ENCODE measurements at regions not wholly inside any gene's neighbourhood (a gene's known extent, or its start where the extent isn't known, plus 50 kb on each side); places are given as distances from the start of the nearest gene placed in this dataset.
"Not testable (repeated sequence)": the region's sequence is repeated elsewhere in the genome, so short reads cannot be mapped to it uniquely, and the experiment has no call there.

DNA sequence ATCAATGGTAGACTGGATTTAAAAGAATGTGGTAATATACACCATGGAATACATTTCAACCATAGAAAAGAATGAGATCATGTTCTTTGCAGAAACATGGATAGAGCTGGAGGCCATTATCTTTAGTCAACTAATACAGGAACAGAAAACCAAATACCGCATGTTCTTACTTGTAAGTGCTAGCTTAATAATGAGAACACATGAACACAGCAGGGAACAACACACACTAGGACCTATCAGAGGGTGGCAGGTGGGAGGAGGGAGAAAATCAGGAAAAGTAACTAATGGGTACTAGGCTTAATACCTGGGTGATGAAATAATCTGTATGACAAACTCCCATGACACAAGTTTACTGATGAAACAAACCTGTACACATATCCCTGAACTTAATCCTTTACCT, 1435.2 kb downstream of the REEP3 start:
- DNase-seq = no peak

DNA sequence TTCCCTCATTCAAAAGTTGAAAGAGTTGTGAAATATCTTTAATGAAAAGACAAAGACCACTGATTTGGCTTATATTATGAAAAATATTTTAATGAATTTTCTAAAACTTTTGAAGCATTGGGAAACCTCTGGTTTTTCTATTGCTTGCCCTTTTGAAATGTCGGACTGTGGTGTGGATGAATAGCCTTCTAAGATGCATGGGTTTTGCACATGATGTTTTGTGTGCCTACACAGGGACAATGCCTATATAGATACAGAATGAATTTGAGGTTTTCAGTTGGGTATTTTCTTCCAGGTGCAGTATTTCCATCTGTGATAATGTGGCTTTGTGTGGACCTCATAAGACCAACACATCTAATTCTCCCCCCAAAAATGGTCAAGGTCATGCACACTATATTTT, 1437.9 kb downstream of the REEP3 start:
- no peak for DNase-seq

DNA sequence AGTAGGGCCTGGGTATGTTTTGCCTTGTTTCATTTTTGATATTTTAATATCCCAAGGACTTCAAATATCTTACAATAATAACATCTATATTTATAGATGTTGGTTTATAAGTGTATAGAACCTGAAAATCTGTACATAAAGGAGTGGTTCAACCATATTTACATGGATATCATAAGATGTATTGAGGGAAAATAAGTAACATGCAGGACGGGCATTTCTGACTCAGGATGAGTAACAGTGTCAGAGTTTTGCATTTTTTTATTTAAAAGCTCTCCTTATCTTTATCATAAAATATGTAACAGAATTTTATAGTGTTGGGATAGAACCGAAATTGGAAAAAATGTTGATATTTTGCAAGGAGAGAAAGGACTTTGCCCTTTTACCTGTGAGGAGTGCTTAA, 1438.7 kb downstream of the REEP3 start:
- no peak for DNase-seq

DNA sequence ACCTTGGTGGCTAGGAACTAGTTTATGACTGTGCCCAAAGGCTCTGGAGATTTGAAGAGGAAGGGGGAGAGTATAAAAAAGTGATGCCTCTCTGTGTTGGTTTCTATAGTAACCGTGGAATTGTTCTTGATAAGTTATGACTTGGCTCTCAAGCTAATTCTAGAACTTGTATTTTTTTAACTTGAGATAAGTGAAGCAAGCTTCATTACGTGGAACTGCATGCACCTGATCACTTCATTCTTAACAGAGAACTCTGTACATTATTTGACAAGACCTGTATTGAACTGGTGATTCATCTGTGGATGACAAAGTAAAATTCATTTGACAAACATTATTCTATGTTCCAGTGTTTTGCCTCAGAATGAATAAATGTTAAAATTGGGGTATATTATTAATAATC, 1452.2 kb downstream of the REEP3 start:
- DNase-seq = no peak

DNA sequence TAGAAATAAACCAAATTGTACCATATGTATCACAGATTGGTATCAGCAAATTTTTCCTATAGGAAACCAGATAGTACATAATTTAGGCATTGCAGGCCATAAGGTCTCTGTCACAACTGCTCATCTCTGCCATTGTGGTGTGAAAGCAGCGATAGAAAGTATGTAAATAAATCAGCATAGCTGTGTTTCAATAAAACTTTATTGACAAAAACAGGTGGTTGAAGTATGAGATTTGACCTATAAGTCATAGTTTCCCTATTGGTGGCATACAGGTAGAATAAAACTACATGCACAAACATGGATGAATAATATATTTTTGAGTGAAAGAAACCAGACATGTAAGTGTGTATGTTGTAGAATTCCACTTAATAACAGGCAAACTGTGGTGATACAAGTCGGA, 1454.9 kb downstream of the REEP3 start:
- DNase-seq = no peak

DNA sequence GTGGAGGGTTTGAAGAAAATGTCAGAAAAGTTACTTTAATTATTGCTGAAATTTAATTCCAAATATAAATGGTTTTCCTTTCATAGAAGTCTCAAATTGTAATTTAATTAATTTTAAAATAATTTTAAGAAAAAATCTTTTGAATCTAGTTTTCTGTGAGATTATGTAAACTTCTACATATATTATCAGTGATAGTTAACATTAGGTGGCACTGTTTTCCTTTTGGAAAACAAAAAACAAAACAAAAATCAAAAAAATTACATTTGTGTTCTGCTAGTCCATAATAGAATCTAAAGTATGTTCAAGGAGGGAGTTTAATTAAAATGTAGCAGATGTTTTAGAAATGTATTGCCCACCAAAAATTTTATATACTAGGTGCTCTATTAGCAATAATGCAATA, 1456.7 kb downstream of the REEP3 start:
- DNase-seq = no peak

DNA sequence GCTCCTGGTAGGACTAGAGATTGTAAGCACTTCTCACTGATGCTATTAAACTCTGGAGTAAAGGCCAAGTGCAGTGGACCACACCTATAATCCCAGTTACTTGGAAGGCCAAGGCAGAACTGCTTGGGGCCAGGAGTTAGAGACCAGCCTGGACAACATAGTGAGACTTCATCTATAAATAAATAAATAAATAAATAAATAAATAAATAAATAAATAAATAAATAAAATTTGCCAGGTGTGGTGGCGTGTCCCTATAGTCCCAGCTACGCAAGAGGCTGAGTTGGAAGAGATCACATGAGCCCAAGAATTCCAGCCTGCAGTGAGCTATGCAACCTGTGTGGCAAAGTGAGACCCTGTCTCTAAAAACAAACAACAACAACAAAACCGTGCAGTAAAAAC, 1475.7 kb downstream of the REEP3 start:
- DNase-seq = no peak

DNA sequence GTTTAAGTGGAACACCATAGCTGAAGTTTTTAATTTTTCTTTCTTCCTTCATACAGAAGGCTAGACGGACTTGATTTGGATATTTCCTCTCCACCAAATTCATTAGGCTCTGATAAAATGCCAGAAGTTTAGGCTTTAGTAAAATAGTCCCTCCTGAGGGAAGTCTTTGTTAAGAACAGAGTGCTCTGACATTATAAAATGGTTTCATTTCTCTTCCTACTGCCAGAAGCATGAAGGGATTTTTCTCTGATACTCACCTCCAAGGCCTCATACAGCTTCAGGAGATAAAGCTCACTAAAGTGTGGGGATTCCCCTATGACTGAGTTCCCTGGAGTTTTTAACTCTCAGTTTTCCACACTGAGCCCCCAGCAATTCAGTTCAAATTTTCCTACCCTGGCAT, 1489.6 kb downstream of the REEP3 start:
- no peak for DNase-seq

DNA sequence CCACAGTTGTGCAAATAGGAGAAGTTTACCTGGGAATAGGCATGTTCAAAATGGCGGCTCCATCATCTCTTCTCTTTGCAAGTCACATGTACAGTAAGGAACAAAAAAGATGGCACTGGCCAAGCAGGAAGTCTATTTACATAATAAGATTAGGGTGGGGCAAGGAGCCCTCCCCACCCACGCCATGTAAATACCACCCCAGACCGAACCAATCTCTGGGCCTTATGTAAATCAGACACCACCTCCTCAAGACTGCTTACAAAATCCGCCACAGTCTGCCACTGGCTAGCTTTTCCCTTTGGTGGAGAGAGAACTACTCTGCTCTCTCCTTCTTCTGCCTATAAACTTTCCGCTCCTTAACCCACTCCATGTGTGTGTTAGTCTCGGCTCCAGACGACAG, 1496.3 kb downstream of the REEP3 start:
- DNase-seq = no peak

DNA sequence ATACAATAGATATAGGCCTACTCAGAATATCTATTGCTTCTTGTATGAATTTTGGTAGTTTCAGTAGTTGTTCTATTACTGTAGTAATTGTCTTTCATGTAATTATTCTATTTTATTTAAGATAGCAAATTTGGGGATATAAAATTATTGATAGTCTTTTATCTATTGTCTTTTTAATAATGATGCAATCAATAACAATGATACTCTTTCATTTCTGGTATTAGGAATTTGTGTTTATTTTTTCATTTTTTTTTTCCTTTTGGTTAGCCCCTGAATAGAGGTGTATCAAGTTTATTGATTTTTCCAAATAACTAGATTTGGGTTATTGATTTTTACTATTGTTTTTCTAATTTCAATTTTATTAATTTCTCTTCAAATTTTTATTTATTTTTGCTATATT, 1503.7 kb downstream of the REEP3 start:
- no peak for DNase-seq

DNA sequence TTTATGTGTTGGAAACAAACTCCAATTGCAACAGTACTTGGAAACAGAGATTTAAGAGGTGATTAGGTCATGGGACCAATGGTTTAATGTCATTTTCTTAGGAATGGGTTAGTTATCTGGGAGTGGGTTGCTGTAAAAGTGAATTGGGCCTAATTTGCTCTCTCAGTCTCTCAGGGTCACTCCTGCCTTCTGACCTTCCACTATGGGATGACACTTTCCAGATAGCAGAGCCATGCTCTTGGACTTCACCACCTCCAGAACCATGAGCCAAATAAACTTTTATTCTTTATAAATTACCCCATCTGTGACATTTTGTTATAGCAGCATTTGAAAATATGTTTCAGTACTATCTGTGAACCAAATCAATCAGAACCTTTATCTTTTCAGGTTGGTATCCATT, 1509.1 kb downstream of the REEP3 start:
- DNase-seq = no peak

DNA sequence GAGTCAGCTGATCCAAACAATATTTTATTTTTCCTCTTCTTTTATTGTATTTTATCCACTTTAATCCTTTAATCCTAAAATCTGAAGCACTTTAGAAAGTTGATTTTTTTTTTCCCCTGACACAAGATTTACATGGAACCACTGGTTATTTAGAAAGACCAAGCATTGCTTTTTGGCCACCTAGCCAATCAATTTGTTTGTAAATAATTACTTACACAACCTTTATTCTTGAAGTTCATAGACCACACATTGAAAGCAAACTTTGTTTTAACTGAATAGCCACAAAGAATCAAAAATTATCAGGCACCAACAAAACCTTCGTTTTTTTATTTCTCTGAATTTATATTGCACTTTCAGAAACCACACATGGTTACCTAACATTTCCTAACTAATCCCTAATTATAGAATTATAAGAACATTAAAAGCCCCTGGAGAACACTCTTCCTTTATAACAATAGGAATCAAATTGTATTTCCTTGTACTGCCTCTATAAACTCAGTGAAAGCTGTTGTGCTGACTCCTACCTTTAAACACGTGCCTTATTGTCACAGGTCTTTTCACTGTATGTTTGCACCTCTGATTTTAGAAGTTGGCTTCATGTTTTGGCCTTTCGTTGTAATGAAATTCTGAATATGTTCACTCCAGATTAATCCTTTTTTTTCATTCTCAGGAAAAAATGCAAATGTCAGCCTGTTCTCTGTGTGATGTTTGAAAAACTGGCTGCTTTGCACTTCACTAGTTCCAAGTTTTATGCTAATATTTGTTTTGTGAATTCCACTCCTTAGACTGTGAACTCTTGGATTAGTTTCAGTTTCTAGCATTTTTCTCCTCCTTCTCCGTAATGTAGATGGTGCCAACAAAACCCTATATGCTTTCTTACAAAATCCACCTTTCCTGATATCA, 1511.9 kb downstream of the REEP3 start:
- DNase-seq = no peak

DNA sequence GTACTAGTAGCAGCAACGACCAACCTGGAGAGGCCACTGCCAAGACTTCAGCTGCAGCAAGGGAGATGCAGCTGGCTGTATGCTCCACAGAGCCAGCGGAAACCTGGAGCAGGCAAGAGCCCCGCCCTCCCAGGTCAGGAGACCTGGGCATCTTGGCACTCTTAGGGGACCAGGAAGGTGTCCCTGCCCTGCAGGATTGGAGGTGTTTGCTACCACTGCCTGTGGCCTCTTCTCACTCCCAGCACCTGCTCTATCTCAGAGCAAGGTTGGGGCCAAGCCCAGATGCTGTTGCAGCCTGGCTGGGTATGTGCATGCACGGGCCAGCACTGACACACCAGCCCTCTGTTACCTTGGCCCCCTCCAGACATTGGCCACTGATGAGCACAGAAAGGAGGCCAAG, 1512.8 kb downstream of the REEP3 start:
- DNase-seq = no peak

DNA sequence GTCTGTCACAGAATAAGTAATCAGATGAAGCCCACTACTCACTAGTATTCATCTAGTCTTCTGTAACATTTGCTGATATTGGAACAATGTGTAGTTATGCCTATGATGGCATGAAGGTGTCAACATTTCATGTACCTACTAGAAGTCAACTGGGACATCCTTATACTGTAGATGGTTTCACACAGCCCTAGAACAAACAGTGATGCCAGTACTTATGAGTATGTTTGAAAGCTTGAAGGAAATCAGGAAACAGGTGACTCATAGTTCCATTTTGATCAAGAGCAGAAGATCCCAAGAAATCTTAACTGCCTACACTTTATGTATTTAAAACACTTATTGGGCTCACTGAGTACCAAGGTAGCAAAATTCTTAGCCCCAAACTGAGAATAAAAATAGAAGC, 1519.6 kb downstream of the REEP3 start:
- DNase-seq = no peak

DNA sequence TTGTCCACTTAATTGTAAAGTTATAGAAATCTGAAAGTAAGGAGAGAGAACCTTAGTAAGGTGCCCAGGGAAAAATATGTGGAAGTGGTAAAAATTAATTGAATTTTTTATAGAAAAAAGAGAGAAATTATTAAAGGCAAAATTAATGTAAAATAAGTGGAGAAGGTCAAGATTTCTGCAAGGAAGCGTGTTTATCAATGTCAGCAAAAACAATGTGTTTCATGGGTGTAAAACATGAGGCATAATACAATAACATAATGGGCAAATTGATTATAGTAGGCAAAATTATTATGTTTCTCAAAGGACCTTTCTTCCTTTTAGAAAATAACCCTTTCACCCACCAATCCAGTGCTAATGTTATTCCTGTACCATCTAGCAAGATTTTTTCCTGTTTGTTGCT, 1520.1 kb downstream of the REEP3 start:
- no peak for DNase-seq

DNA sequence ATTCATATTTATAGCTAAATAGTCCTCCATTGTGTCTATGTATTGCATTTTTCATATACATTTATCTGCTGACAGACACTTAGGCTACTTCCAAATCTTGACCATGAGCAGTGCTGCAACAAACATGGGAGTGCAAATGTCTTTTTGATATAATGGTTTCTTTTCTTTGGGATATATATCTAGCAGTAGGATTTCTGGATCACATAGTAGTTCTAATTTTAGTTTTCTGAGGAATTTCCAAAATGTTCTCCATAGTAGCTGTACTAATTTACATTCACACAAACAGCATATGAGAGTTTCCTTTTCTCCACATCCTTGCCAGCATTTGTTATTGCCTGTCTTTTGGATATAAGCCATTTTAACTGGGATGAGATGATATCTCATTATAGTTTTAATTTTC, 1521.3 kb downstream of the REEP3 start:
- no peak for DNase-seq

DNA sequence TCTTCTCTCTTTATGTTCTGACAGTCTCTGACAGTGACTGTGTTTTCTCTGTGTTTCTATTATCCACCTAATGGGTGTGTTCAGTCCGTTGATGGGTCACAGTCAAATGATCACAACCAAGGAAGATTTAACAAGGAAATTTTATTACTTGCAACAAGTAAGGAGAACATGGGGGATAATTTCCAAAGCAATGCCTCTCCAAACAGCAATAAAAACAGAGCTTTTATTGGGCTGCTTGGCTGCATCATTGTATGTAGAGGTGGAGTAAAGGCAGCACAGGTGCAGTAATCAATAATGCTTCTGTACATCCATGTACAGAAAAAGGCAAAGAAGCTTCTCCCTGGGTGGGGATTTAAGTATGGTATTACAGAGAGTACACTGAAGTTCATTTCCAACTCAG, 1525.6 kb downstream of the REEP3 start:
- no peak for DNase-seq

DNA sequence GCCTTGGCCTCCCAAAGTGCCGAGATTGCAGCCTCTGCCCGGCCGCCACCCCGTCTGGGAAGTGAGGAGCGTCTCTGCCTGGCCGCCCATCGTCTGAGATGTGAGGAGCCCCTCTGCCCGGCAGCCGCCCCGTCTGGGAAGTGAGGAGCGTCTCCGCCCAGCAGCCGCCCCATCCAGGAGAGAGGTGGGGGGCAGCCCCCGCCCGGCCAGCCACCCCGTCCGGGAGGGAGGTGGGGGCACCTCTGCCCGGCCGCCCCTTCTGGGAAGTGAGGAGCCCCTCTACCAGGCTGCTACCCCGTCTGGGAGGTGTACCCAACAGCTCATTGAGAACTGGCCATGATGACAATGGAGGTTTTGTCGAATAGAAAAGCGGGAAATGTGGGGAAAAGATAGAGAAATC, 1530.9 kb downstream of the REEP3 start:
- not testable (repeated sequence) for DNase-seq

DNA sequence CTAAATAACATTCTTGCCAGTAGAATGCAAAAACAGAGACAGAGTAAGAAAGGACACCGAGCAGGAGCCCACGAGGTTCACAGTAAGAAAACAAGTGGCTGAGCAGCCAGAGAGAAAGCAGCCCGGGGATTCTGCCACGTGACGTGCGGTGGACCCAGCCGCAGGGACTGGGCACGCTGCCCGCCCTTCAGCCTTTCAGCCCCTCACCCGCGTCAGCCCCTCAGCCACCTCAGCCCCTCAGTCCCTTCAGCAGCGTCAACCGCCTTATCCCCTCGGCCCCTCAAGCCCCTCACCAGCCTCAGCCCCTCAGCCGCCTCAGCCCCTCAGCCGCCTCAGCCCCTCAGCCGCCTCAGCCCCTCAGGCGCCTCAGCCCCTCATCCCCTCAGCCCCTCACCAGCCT, 1532.2 kb downstream of the REEP3 start:
- not testable (repeated sequence) for DNase-seq

DNA sequence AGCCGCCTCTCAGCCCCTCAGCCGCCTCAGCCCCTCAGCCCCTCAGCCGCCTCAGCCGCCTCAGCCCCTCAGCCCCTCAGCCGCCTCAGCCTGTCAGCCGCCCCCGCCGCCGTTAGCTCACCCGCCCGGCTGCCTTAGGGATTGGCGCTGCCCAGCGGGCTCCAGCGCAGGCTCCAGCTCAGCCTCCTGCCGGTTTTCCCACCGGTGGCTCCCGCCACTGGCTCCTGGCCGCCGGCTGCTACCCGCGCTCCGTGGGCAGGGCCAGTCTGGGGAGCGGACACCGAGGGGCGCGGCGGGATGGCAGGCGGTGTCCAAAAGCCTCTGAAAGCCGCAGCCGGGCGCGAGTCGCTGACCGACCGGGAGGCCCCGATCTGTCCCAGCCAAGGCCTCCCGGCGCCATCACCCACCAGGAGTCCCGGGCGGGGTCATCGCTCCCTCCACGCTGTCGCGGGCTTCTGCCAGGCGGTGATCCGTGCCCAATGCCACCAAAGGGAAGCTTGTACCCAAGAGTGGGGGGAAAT, 1532.7 kb downstream of the REEP3 start:
- not testable (repeated sequence) for DNase-seq

DNA sequence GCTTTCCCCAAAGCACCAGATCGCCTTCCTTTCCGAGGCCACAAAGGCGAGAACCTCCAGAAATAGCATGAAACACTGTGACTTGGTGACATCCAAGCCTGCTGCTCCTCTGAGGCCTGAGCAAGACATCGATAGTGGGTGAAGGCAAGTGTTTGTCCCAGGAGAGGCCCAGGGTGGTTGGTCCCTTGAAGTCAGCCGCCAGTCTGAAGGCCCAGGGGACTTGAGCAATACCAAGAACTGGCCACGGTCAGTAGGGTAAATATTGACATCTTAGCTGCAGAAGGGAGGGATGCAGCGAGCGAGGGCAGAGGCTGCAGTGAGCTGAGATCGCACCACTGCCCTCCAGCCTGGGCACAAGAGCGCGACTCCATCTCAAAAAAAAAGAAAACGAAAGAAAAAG, 1533.5 kb downstream of the REEP3 start:
- not testable (repeated sequence) for DNase-seq

DNA sequence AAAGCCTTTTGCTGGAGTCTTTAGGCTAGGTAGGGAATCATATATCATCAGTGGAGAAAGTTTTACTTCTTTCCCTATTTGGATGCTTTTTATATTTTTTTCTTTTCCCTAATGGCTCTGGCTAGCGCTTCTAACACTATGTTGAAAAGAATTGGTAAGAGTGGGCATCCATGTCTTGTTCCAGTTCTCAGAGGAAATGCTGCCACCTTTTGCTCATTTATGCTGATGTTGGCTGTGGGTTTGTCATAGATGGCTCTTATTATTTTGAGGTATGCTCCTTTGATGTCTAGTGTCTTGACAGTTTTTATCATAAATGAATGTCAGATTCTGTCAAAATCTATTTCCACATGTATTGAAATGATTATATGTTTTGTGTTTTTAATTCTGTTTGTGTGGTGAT, 1544.1 kb downstream of the REEP3 start:
- no peak for DNase-seq

DNA sequence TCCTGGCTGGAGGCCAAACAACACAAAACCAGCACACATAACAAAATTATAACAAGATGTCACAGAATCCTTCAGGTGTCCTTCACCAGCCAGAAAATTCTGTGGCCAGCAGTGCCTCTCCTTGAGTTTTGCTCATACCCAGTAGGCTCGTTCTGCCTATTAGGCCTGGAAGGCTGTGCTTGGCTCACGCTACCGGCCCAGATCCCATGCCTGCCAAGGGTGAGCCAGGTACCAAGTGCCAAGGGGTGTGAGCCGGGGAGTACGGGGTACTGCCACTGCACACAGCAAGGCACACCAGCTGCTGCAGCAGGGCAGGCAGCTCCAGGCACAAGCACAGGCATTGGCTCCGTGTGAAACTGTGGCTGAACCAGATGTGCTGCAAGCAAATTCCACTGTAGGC, 1562.0 kb downstream of the REEP3 start:
- no peak for DNase-seq

DNA sequence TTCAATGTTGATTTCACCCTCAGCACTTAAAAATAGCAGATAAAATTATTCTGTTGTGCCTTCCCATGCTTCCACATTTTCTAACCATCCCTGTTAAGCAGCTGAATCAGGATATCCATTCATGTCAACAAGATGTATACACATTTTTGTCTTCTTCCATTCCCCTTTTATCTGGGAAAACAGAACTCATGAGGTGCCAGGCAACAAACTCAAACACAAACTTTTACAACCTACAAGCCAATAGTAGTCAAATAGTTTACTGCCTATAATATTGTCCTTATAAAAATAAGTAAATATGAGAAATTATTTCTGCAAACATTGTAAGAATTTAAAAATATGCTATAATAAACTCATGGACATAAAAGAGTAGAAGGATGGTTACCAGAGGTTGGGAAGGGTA, 1569.8 kb downstream of the REEP3 start:
- no peak for DNase-seq

DNA sequence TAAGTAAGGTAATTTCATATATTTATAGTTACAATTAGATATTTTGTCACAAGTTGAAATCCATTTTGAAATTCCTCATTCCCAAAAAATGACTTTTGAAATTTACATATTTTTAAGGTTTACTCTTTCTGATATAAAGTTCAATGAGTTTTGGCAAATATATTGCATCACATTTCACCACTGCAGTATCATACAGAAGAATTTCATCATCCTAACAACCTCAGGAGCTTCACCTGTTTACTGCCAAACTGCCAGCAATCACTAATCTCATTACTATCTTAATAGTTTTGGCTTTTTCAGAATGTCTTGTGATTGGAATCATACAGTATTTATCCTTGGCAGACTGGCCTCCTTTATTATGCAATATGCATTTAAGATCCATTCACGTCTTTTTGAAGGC, 1578.9 kb downstream of the REEP3 start:
- no peak for DNase-seq
